ENCODE measurements at regions not wholly inside any gene's neighbourhood (a gene's known extent, or its start where the extent isn't known, plus 50 kb on each side); places are given as distances from the start of the nearest gene placed in this dataset.

DNA sequence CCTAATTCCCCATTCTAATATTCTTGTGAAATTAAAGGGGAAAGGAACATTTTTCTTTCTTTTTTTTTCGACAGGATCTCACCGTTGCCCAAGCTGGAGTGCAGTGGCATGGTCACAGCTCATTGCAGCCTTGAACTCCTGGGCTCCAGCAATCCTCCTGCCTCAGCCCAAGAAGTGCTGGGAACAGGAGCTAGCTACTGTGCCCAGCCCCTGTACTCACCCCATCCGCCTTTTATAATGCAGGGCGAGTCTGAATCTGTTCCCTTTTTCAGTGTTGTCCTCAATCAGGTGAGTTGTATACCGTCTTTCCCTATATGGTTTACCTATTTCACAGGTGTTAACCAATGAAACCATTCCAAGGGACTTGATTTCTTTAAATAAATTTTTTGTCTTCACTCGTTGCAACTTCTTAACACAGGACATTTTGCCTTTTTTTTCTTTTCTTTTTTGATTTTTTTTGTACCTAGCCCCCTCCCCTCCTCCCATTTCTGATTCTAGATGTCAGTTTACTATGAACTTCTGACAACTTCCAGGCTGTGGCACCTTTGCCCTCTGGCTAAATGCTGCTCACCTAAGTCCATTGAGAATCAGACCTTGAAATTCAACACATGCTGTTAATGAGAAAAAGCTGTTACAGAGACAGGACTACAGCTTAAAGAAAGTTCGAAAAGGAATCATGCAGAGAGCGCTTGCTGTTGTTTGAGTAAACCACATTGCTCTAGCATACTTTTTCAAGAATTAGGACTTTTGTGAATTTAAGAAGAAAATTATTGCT is 562.1 kb upstream of the KLF12 start:
- TF ChIP-seq CTCF (IDR thresholded peaks at IDR 0.05) (no peak), EP300 (IDR thresholded peaks at IDR 0.05; ENCODE audit: low read depth) (no peak)
